Right cardiac atrium (tissue), 5 donors: ENCODE measurements at regions not wholly inside any gene's neighbourhood (a gene's known extent, or its start where the extent isn't known, plus 50 kb on each side); places are given as distances from the start of the nearest gene placed in this dataset.

Experiments used
- ATAC-seq, 2 donors: fragments of 200-7000 bp; cut with Tn5 transposase; one replicate each; pipeline versions ENCODE4 v1.8.0 to v1.9.1; 2020; ENCODE audit warnings: moderate library complexity in 2 of 2, mild to moderate bottlenecking in 1 of 2
- DNase-seq, 3 donors: peaks; one replicate each; pipeline ENCODE4 v3.0.0-alpha.2; 2020
- H3K27ac ChIP-seq: one replicate; pipeline ENCODE4 v1.5.1; 2013; ENCODE audit warnings: mild to moderate bottlenecking, low read length, control low read depth, moderate library complexity
- H3K27me3 ChIP-seq: one replicate; pipeline ENCODE4 v1.6.1; 2013; ENCODE audit not compliant: control insufficient read depth, insufficient read depth
- H3K4me1 ChIP-seq: one replicate; pipeline ENCODE4 v1.6.1; 2013; ENCODE audit warnings: low read length; ENCODE audit not compliant: control insufficient read depth, insufficient read depth
- H3K4me3 ChIP-seq: one replicate; pipeline ENCODE4 v1.5.1; 2013; ENCODE audit warnings: low read length, control low read depth
- H3K9me3 ChIP-seq: one replicate; pipeline ENCODE4 v1.6.1; 2013; ENCODE audit warnings: low read length; ENCODE audit not compliant: control insufficient read depth
- WGBS: extraction: QIAGEN DNeasy Blood & Tissue Kit; methylation state at CpG from one replicate; pipeline ENCODE4 v1.1.7; 2013; 5-methylcytosine and 5-hydroxymethylcytosine counted together
- intact Hi-C, 4 donors: fragments of 100-400 bp; cut with DNase I; formaldehyde crosslinking; loops; one replicate each; pipeline versions ENCODE4 v1.11.0 to v1.14.0; 2022 to 2023
- donor health status: healthy with polysubstance abuse.
- donor health status: DM: no; HTN: yes; CAD: no.
- donor health status: DM: no; HTN: no; CAD: no.
- donor health status: DM: no; HTN: yes; CAD: no; lungs with severe emphysema.
- donor health status: DM: yes; HTN: yes; CAD: no.

DNA sequence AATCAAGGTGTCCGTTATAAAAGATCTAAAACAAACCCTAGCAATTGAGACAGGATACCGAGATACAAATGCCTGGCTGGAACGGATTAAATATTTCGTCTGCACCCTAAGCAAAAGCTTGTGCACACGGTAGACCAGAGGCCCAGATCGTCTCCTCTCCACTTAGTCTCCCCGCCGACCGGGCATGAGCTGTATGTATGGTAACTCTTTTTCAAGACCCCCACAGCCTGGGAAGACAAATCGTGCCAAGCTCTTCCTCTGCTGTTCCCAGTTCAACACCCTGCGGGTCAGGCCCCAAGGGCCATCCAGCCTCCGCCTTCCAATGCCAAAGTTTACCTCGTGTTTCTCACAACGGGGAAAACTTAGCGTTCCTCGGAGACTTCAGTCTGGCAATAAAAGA lies 285.7 kb upstream of the GALNT17 start:
- WGBS = 89% methylated on average over 16 of the region's 16 CpGs
- Histone ChIP-seq H3K4me3 (no peak overlapping the region), H3K9me3 (no peaks in the 10 kb centered on the region), H3K27ac (no peak overlapping the region), H3K27me3 (no peaks in the 10 kb centered on the region), H3K4me1 (no peaks in the 10 kb centered on the region)
- DNase-seq (no peak), ATAC-seq (no peak)
- intact Hi-C loops = no loop called here

DNA sequence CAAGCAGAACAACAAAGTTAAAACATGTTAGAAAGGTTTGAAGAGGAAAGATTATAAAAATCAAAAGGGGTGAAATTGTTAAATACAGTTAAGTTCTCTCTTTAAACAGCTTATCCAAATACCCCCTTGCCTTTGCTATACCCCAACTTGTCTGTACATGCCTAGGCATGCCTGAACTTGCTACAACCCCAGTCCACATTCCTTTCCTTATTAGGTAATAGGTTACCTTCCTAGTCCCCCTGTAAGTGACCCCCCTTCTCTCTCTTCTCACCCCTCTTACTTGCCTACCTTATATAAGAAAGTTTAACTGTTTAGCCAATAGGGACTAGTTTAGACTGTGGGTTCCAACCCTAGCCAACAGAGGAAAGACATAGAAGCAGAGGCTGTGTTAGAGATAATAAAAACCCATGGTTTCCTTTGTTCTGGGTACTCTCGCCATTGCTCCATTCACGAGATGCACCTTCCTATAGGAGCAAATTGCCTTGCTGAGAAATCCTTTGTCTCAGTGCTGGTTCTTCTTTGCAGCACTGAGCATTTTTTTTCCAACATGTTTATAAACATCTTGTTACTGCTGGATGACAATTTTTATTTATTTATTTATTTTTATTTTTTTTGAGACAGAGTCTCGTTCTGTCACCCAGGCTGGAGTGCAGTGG lies 282.2 kb upstream of the GALNT17 start:
- Histone ChIP-seq H3K27ac (no peak overlapping the region), H3K27me3 (no peaks in the 10 kb centered on the region), H3K4me1 (no peaks in the 10 kb centered on the region), H3K9me3 (no peaks in the 10 kb centered on the region), H3K4me3 (no peak overlapping the region)
- DNase-seq (no peak), ATAC-seq (no peak)
- intact Hi-C loops = no loop called here
- 90% methylated on average over 3 of the region's 3 CpGs for WGBS

DNA sequence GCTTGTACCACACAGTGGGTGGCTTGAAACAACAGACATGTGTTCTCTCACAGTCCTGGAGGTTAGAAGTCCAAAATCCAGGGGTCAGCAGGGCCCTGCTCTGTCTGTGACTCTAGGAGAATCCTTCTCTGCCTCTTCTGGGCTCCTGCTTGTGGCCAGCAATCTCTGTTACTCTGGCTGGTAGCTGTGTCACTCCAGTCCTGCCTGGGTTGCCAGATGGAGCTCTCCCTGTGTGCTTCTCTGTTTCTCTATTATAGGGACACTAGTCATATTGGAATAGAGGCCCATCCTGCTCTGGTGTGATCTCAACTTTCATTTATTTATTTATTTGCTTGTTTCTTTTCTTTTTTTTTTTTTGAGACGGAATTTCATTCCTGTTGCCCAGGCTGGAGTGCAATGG lies 276.6 kb upstream of the GALNT17 start:
- Histone ChIP-seq H3K27ac (no peak overlapping the region), H3K27me3 (no peaks in the 10 kb centered on the region), H3K4me1 (no peaks in the 10 kb centered on the region), H3K4me3 (no peak overlapping the region), H3K9me3 (no peaks in the 10 kb centered on the region)
- DNase-seq (no peak), ATAC-seq (no peak)
- intact Hi-C loops = loop anchor here in 1 of 4 donors (5.0 kb wide), 1 partner anchor 877 kb away; no protein-coding TSS in a partner anchor
- WGBS = 83% methylated on average over 1 of the region's 1 CpG

DNA sequence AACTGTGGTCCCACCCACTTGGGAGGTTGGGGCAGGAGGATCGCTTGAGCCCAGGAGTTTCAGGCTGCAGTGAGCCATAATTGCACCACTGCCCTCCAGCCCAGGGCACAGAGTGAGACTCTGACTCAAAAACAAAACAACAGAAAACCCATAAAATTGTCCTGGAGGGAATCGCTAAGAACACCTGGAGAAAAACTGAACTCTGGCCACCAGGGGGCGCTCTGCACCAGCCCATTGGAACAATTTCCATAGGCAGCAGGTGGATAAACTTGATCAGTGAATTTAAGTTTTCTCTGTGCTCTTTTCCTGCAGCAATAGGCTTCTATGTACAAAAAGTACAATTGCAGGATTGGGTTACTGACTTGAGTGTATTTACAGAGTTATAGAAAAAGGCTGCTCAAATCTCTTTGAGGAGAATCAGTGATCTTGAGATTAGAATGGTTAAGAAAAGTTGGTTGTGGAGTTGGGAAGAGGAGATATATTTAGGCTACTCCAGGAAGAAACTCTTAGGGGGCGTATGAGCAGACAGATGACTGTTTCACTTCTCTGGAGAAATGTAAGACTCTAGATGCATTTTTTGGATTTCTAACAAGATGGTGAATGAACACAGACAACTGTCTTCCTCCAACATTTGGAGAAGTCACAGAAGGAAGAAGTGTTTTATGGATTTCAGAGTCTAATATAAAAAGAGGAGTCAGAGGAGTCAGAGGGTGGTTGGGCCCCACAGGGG lies 274.9 kb upstream of the GALNT17 start:
- no peak overlapping the region for H3K27ac ChIP-seq
- no peaks in the 10 kb centered on the region for H3K27me3 ChIP-seq
- 8% methylated on average over 4 of the region's 4 CpGs for WGBS
- intact Hi-C loops = loop anchor here (1.0 to 5.0 kb wide), 3 partner anchors 875 to 876 kb away; no protein-coding TSS in a partner anchor
- no peak overlapping the region for H3K4me3 ChIP-seq
- peak; percentile 61 to 85 (median 74) for DNase-seq
- ATAC-seq = no peak
- H3K4me1 ChIP-seq = no peaks in the 10 kb centered on the region
- H3K9me3 ChIP-seq = no peaks in the 10 kb centered on the region

DNA sequence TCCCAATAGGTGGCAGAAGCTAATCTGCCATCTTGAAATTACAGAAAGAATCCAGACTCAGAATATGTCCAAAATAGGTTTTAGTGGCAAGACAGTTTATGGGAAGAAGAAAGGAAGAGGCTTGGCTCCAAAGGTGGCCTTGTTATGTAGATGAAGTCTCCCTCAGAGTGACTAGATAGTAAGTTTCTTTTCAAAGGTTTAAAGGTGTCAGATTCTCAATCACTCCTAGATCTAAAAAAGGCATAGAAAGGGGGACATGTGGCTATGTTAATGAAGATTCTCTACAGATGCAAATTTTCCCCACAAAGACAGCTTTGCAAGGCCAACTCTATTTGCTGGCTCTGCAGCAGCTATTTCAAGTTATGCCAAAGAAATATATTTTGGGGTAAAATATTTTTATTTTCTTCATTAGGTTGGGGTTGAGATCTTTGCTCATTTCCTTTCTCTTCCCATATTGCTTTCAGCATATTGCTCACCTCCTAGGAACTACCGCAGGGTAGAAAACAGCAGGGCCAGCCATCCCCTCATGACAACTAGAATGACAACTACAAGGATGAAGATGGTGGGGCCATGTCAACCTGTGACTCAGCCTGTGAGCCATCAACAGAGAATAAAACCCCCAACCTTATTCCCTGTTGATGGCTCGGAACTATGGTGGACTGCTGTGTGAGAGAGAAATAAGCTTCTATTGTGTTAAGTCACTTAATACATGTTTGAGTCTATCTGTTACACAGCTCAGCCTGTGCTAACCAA lies 274.0 kb upstream of the GALNT17 start:
- intact Hi-C loops = loop anchor here (1.0 to 5.0 kb wide), 3 partner anchors 874 to 875 kb away; no protein-coding TSS in a partner anchor

DNA sequence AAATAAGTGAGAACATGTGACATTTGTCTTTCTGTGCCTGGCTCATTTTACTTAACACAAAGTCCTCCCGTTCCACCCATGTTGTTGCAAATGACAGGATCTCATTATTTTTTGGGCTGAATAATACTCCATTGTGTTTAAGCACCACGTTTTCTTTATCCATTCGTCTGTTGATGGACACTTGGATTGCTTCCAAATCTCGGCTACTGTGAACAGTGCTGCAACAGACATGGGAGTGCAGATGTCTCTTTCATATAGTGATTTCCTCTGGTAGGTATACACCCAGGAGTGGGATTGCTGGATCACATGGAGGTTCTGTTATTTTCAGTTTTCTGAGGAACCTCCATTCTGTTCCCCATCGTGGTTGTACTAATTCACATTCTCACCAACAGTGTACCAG lies 264.4 kb upstream of the GALNT17 start:
- Histone ChIP-seq H3K27me3 (no peaks in the 10 kb centered on the region), H3K4me3 (no peak overlapping the region), H3K4me1 (no peaks in the 10 kb centered on the region), H3K9me3 (no peaks in the 10 kb centered on the region), H3K27ac (no peak overlapping the region)
- DNase-seq = no peak
- 28% methylated on average over 5 of the region's 5 CpGs for WGBS
- no peak for ATAC-seq
- intact Hi-C loops = no loop called here

More for the DNA sequence above, 274.0 kb upstream of the GALNT17 start:
- Histone ChIP-seq H3K9me3 (no peaks in the 10 kb centered on the region), H3K4me3 (no peak overlapping the region), H3K4me1 (no peaks in the 10 kb centered on the region), H3K27me3 (no peaks in the 10 kb centered on the region), H3K27ac (no peak overlapping the region)
- 79% methylated on average over 2 of the region's 2 CpGs for WGBS
- DNase-seq = no peak
- no peak for ATAC-seq

DNA sequence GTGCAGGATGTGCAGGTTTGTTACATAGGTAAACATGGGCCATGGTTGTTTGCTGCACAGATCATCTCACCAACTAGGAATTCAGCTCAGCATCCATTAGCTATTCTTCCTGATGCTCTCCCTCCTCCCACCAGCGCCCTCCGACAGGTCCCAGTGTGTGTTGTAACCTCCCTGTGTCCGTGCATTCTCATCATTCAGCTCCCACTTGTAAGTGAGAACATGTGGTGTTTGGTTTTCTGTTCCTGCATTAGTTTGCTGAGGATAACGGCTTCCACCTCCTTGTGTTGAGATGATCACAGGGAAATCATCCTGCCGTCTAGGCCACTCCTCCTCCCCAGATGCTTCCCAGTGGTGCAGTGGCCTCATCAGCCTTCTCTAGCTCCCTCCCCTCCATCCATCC lies 261.6 kb upstream of the GALNT17 start:
- no peak for ATAC-seq
- intact Hi-C loops = no loop called here
- Histone ChIP-seq H3K27me3 (no peaks in the 10 kb centered on the region), H3K4me3 (no peak overlapping the region), H3K27ac (no peak overlapping the region), H3K9me3 (no peaks in the 10 kb centered on the region), H3K4me1 (no peaks in the 10 kb centered on the region)
- 45% methylated on average over 5 of the region's 5 CpGs for WGBS
- no peak for DNase-seq

DNA sequence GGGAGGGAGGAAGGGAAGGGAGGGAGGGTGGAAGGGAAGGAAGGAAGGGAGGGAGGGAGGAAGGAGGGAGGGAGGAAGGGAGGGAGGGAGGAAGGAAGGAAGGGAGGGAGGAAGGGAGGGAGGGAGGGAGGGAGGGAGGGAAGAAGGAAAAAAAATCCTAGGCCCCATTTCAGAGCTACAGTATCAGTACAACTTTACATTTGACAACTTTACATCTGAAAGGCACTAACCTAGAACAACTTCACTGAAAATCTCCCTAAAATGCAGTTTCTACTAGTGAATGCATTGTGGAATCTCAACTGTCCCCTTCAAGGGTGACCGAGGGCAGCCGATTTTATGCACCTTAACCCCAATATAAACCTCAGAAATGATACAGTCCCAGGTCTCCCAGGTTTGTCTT lies 259.8 kb upstream of the GALNT17 start:
- DNase-seq (no peak), ATAC-seq (no peak)
- intact Hi-C loops = no loop called here
- 44% methylated on average over 2 of the region's 2 CpGs for WGBS
- no peak overlapping the region for H3K27ac ChIP-seq
- no peaks in the 10 kb centered on the region for H3K27me3 ChIP-seq
- H3K9me3 ChIP-seq = no peaks in the 10 kb centered on the region
- no peaks in the 10 kb centered on the region for H3K4me1 ChIP-seq
- H3K4me3 ChIP-seq = no peak overlapping the region

DNA sequence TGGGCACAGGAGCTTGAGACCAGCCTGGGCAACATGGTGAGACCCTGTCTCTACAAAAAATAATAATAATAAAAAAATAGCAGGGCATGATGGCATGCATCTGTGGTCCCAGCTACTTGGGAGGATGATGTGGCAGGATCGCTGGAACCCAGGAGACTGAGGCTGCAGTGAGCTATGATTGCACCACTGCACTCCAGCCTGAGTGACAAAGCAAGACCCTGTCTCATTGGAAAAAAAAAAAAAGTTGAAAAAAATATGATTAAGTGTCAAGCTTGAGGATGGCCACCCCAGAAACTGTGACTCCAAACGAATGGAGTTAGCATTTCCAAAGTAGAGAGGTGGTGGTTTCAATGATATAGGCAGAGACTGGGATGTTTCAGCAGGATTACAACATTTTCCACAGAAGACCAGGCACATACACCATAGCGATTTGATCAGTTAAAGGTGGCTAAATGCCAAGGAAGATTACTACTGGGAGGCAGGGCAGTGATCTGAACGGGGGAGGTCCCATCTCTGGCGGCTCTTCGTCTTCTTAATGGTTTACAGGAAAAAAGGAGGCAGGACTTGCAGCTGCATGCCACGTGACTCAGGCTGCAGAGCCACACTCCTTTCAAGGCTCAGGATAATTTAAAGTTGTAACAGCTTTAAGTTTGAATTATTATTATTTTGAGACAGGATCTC lies 250.6 kb upstream of the GALNT17 start:
- H3K27ac ChIP-seq = no peak overlapping the region
- H3K9me3 ChIP-seq = no peaks in the 10 kb centered on the region
- H3K4me3 ChIP-seq = no peak overlapping the region
- 44% methylated on average over 7 of the region's 7 CpGs for WGBS
- no peaks in the 10 kb centered on the region for H3K4me1 ChIP-seq
- ATAC-seq (no peak), DNase-seq (no peak)
- H3K27me3 ChIP-seq = no peaks in the 10 kb centered on the region
- intact Hi-C loops = no loop called here

DNA sequence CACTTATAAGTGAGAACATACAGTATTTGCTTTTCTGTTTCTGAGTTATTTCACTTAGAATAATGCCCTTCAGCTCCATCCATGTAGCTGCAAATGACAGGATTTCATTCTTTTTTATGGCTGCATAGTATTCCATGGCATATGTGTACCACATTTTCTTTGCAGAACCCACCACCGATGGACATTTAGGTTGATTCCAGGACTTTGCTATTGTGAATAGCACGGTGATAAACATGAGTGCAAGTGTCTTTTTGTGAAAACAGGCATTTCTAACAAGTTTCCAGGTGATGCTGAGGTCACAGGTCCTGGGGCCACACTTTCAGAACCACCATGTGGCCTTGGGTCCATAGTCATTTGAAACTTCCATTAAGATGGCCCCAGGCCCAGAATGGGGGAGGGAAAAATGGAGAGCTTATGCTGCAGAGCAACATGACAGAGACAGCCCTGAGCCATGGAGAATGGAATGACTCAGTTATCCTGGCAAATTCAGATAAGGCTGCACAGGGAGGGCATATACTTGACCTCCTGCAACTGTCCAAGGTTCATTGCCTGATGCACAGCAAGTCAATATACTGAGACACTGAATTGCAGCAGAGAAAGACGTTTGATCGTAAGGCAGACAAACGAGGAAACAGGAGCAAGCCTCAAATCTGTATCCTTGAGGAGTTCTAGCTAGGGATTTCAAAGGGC lies 248.0 kb upstream of the GALNT17 start:
- no peaks in the 10 kb centered on the region for H3K9me3 ChIP-seq
- intact Hi-C loops = no loop called here
- no peak overlapping the region for H3K4me3 ChIP-seq
- 73% methylated on average over 5 of the region's 5 CpGs for WGBS
- ATAC-seq (no peak), DNase-seq (no peak)
- no peaks in the 10 kb centered on the region for H3K27me3 ChIP-seq
- no peak overlapping the region for H3K27ac ChIP-seq
- H3K4me1 ChIP-seq = no peaks in the 10 kb centered on the region
